Endothelial cell of umbilical vein (primary cell): ENCODE measurements at regions not wholly inside any gene's neighbourhood (a gene's known extent, or its start where the extent isn't known, plus 50 kb on each side); places are given as distances from the start of the nearest gene placed in this dataset.

Experiments used
- BruUV-seq: library from RNA; stranded (reverse); fragments of 400-500 nt; replicated peaks from 2 replicates; lab custom pipeline; 2021; lab: Mats Ljungman, UMichigan
- CTCF ChIA-PET: fragments of 300-600, 350-600 bp; sonication (Branson Sonifier 250); formaldehyde crosslinking; loops from one replicate; lab custom pipeline; 2021; ENCODE audit warnings: antibody characterized with exemption, inconsistent platforms; lab: Charles Lee
- POLR2A ChIA-PET: fragments of 300-600, 350-600 bp; sonication (Branson Sonifier 250); formaldehyde crosslinking; loops from one replicate; lab custom pipeline; 2021; ENCODE audit warnings: antibody characterized with exemption, inconsistent platforms; lab: Charles Lee
- DNase-seq: peaks from one replicate; pipeline ENCODE4 v3.0.0-alpha.2; 2011; ENCODE audit warnings: low read depth, low spot score
- FAIRE-seq: peaks from 2 replicates; lab custom pipeline; 2011; peaks lifted over from hg19 to GRCh38; lab: Jason Lieb, UNC
- H2AFZ ChIP-seq: 2 replicates; pipeline ENCODE4 v1.6.0; 2012; ENCODE audit warnings: low read depth, low read length, control low read depth, inconsistent platforms
- H3K27ac ChIP-seq: 2 replicates; pipeline ENCODE4 v1.5.1; 2011; ENCODE audit warnings: low read depth, mild to moderate bottlenecking, control low read depth, low read length, moderate library complexity; ENCODE audit not compliant: insufficient read depth
- H3K27me3 ChIP-seq, 2 experiments: 2 replicates each; pipeline versions ENCODE4 v1.6.0 to v1.6.1; 2011; ENCODE audit warnings: low read length in 2 of 2, mixed read lengths in 1 of 2; ENCODE audit not compliant: control insufficient read depth in 2 of 2, insufficient read depth in 2 of 2
- H3K36me3 ChIP-seq, 2 experiments: 2 replicates in 1 of 2; 3 replicates in 1 of 2; pipeline ENCODE4 v1.5.1; 2011; ENCODE audit warnings: low read length in 2 of 2, mild to moderate bottlenecking in 1 of 2, moderate library complexity in 1 of 2; ENCODE audit not compliant: control insufficient read depth in 2 of 2, insufficient read depth in 2 of 2; ENCODE audit errors: extremely low read depth in 1 of 2
- H3K4me1 ChIP-seq: 3 replicates; pipeline ENCODE4 v1.5.1; 2011; ENCODE audit warnings: mild to moderate bottlenecking, low read length; ENCODE audit not compliant: control insufficient read depth, insufficient read depth; ENCODE audit errors: extremely low read depth
- H3K4me2 ChIP-seq: 2 replicates; pipeline ENCODE4 v1.6.1; 2011; ENCODE audit warnings: low read length, control low read depth, mixed read lengths; ENCODE audit not compliant: insufficient read depth
- H3K4me3 ChIP-seq, 3 experiments: fragments of 200-600 bp in 1 of 3; sonication (generic), shearing (Covaris generic) in 1 of 3; replicated peaks in 1 of 3; 2 replicates each; pipeline ENCODE4 v1.5.1; 2011 to 2016; ENCODE audit warnings: control low read depth in 3 of 3, low read length in 3 of 3, mild to moderate bottlenecking in 2 of 3, inconsistent platforms in 1 of 3, low read depth in 1 of 3, moderate library complexity in 1 of 3; ENCODE audit not compliant: insufficient read depth in 1 of 3
- H3K79me2 ChIP-seq: 2 replicates; pipeline ENCODE4 v1.6.0; 2012; ENCODE audit warnings: low read length, inconsistent platforms; ENCODE audit not compliant: control insufficient read depth, insufficient read depth
- H3K9ac ChIP-seq: replicated peaks from 2 replicates; pipeline ENCODE3; 2011; ENCODE audit warnings: low read length, control low read depth; ENCODE audit not compliant: insufficient read depth; ENCODE audit errors: extremely low read depth
- H3K9me1 ChIP-seq: replicated peaks from 3 replicates; pipeline ENCODE4 v1.6.0; 2011; ENCODE audit warnings: mild to moderate bottlenecking, low read length; ENCODE audit not compliant: control insufficient read depth, insufficient read depth; ENCODE audit errors: extremely low read depth
- H3K9me3 ChIP-seq: replicated peaks from 2 replicates; pipeline ENCODE4 v1.5.1; 2012; ENCODE audit warnings: low read length, inconsistent platforms; ENCODE audit not compliant: control insufficient read depth, insufficient read depth
- H4K20me1 ChIP-seq: replicated peaks from 2 replicates; pipeline ENCODE3; 2011; ENCODE audit warnings: mild to moderate bottlenecking, low read length; ENCODE audit not compliant: control insufficient read depth, insufficient read depth; ENCODE audit errors: extremely low read depth
- EZH2 ChIP-seq: IDR thresholded peaks from 2 replicates; pipeline ENCODE4 v1.6.1; 2012; ENCODE audit warnings: borderline replicate concordance, low read depth, mild to moderate bottlenecking, moderate library complexity, low read length, inconsistent platforms; ENCODE audit not compliant: severe bottlenecking
- FOS ChIP-seq: IDR thresholded peaks from 2 replicates; pipeline ENCODE4 v1.6.1; 2011; ENCODE audit warnings: mild to moderate bottlenecking, low read length, moderate library complexity, borderline replicate concordance; ENCODE audit not compliant: insufficient read depth
- GATA2 ChIP-seq: IDR thresholded peaks from 2 replicates; pipeline ENCODE4 v1.7.0; 2011; ENCODE audit warnings: low read depth, mild to moderate bottlenecking, moderate library complexity, mixed read lengths, low read length; ENCODE audit not compliant: insufficient read length, insufficient read depth
- JUN ChIP-seq: IDR thresholded peaks from 2 replicates; pipeline ENCODE4 v1.6.1; 2011; ENCODE audit warnings: borderline replicate concordance, low read depth; ENCODE audit not compliant: insufficient read length, insufficient read depth
- MYC ChIP-seq: IDR thresholded peaks from one replicate; pipeline ENCODE4 v1.6.1; 2011; ENCODE audit warnings: mild to moderate bottlenecking, low read depth, low read length
- POLR2A ChIP-seq: IDR thresholded peaks from 2 replicates; pipeline ENCODE4 v1.6.1; 2012; ENCODE audit warnings: low read depth, mild to moderate bottlenecking, control low read depth, low read length
- POLR2AphosphoS5 ChIP-seq: IDR thresholded peaks from 2 replicates; pipeline ENCODE4 v1.6.1; 2012; ENCODE audit warnings: low read depth, mild to moderate bottlenecking, control low read depth, low read length, moderate library complexity; ENCODE audit not compliant: insufficient read depth
- dilution Hi-C: fragments of 300-500 bp; cut with MboI; formaldehyde crosslinking; loops from one replicate; pipeline ENCODE4 v1.15.0; 2019; ENCODE audit warnings: low sequenced_read_pairs; ENCODE audit not compliant: extremely low pct_ligation_motif_present
- intact Hi-C: fragments of 100-400 bp; cut with micrococcal nuclease; formaldehyde crosslinking; loops from one replicate; pipeline ENCODE4 v1.10.0; 2022
- TF ChIP-seq, protein P1 (sequence below), 2 donors: IDR thresholded peaks; 1 replicate in 1 of 2; 2 replicates in 1 of 2; pipeline ENCODE4 v1.5.1; 2011; ENCODE audit warnings: low read length in 2 of 2, mild to moderate bottlenecking in 2 of 2, moderate library complexity in 2 of 2, control low read depth in 1 of 2, inconsistent platforms in 1 of 2, low read depth in 1 of 2; ENCODE audit not compliant: insufficient read depth in 1 of 2; ENCODE audit errors: extremely low read depth in 1 of 2
- TF ChIP-seq, protein P2 (sequence below): IDR thresholded peaks from 2 replicates; pipeline ENCODE4 v1.6.1; 2011; ENCODE audit not compliant: insufficient read depth, insufficient read length

DNA sequence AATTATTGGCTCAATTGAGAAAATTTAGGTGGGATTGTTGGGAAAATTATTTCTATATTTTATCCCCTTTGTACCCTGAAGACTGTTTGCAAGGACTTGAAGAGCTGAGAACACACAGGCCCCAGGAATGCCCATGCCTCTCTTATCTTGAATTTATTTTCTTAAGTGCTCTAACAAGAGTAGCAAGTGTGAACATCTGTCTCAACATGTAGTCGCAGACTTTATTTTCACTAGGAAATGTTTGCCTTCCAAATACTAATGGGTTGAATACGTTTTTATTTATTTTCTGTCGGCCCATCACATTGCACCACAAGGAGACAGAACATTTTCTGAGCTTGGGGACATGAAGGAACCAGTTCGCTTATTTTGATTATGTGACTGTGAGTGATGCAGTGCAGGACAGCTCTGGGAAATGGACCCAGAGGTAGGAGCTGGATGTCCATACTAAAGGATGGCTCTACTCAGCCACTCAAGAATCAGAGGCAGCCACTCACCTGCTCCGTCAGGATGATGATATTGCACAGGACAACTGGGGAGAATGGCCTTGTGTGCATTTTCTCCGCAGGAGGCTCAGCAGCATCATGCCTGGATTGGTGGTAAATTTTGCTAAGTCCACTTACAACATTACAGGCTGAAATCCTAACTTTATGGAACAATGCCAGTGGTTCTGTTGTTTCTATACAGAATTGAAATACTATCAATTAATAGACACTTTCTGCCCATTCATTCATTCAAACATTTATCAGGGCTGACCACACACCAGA, 332.7 kb downstream of the FGFR2 start:
- Histone ChIP-seq H3K9ac (no peak overlapping the region), H2AFZ (no peak overlapping the region), H3K36me3 (no peaks in the 10 kb centered on the region), H3K9me3 (no peaks in the 10 kb centered on the region), H3K9me1 (no peaks in the 10 kb centered on the region), H4K20me1 (no peaks in the 10 kb centered on the region), H3K79me2 (no peaks in the 10 kb centered on the region), H3K4me2 (no peak overlapping the region), H3K27me3 (no peaks in the 10 kb centered on the region), H3K4me3 (no peak overlapping the region), H3K4me1 (no peaks in the 10 kb centered on the region), H3K27ac (no peak overlapping the region)
- POLR2A ChIA-PET: no interaction called here
- intact Hi-C loops: no loop called here
- no peak for DNase-seq
- TF ChIP-seq JUN: no peak
- TF ChIP-seq FOS: no peak
- TF ChIP-seq, protein P1, sequence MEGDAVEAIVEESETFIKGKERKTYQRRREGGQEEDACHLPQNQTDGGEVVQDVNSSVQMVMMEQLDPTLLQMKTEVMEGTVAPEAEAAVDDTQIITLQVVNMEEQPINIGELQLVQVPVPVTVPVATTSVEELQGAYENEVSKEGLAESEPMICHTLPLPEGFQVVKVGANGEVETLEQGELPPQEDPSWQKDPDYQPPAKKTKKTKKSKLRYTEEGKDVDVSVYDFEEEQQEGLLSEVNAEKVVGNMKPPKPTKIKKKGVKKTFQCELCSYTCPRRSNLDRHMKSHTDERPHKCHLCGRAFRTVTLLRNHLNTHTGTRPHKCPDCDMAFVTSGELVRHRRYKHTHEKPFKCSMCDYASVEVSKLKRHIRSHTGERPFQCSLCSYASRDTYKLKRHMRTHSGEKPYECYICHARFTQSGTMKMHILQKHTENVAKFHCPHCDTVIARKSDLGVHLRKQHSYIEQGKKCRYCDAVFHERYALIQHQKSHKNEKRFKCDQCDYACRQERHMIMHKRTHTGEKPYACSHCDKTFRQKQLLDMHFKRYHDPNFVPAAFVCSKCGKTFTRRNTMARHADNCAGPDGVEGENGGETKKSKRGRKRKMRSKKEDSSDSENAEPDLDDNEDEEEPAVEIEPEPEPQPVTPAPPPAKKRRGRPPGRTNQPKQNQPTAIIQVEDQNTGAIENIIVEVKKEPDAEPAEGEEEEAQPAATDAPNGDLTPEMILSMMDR (IDR thresholded peaks at IDR 0.05; ENCODE audit: extremely low read depth in 1 of 2, insufficient read depth in 1 of 2, low read depth in 1 of 2, low read length in 2 of 2): no peak
- no peak for TF ChIP-seq EZH2
- no peak for TF ChIP-seq MYC
- no peak for TF ChIP-seq POLR2A
- no peak for TF ChIP-seq POLR2AphosphoS5
- TF ChIP-seq, protein P2, sequence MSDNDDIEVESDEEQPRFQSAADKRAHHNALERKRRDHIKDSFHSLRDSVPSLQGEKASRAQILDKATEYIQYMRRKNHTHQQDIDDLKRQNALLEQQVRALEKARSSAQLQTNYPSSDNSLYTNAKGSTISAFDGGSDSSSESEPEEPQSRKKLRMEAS: no peak
- no peak for TF ChIP-seq GATA2
- FAIRE-seq: no peak
- BruUV-seq: no TSS peak
- CTCF ChIA-PET: no interaction called here
- dilution Hi-C loops: no loop called here
